GM12875 (cell line): ENCODE measurements at regions not wholly inside any gene's neighbourhood (a gene's known extent, or its start where the extent isn't known, plus 50 kb on each side); places are given as distances from the start of the nearest gene placed in this dataset.

Experiments
- H3K4me3 ChIP-seq: one replicate; pipeline ENCODE4 v1.5.1; 2011; ENCODE audit warnings: low read depth, low read length, control low read depth
- CTCF ChIP-seq: IDR thresholded peaks from 2 replicates; pipeline ENCODE4 v1.5.1; 2011; ENCODE audit warnings: low read depth, mild to moderate bottlenecking, control low read depth, inconsistent platforms, low read length, moderate library complexity, borderline replicate concordance; ENCODE audit not compliant: insufficient read depth

- H3K4me3 ChIP-seq, result no peak overlapping the region
- TF ChIP-seq CTCF, result no peak
These were observed 136.1 kb downstream of the TNFSF18 start for GRCh38 chr1:172914501-172915144.

GRCh38 chr1:172915271-172915670 is 135.5 kb downstream of the TNFSF18 start:
- TF ChIP-seq CTCF, result no peak
- no peak overlapping the region for H3K4me3 ChIP-seq

GRCh38 chr1:172916116-172916515 is 134.6 kb downstream of the TNFSF18 start:
- no peak for TF ChIP-seq CTCF
- no peak overlapping the region for H3K4me3 ChIP-seq

GRCh38 chr1:172917972-172918371 is 132.8 kb downstream of the TNFSF18 start:
- no peak for TF ChIP-seq CTCF
- H3K4me3 ChIP-seq, result no peak overlapping the region

- H3K4me3 ChIP-seq, result no peak overlapping the region
- no peak for TF ChIP-seq CTCF
These were observed 132.3 kb downstream of the TNFSF18 start for GRCh38 chr1:172918478-172918877.

- H3K4me3 ChIP-seq, result no peak overlapping the region
- no peak for TF ChIP-seq CTCF
These were observed 124.7 kb downstream of the TNFSF18 start for GRCh38 chr1:172926070-172926469.

- no peak for TF ChIP-seq CTCF
- no peak overlapping the region for H3K4me3 ChIP-seq
These were observed 122.3 kb downstream of the TNFSF18 start for GRCh38 chr1:172928412-172928811.
